ENCODE measurements at regions not wholly inside any gene's neighbourhood (a gene's known extent, or its start where the extent isn't known, plus 50 kb on each side); places are given as distances from the start of the nearest gene placed in this dataset.

DNA sequence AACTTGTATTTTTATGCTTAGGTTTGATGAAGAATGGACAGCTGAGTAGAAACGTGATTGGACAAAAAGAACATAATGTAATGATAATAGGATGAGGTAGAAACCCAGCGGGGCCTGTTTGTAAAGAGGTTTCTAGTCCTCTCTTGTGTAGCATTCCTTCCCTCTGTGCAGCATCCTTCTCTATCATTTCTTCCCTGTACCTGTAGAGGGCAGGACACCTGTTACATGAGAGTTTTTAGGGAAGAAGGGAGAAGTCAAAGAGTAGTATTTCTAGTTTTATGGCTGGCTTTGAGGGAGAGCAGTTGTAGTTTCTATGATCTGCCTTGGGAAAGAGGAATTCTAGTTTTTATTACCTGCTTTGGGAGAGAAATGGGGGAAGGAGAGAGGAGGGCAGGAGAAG is 162.1 kb upstream of the FST start:
- TF ChIP-seq EZH2 (IDR thresholded peaks at IDR 0.05; ENCODE audit: insufficient read depth, poor library complexity, severe bottlenecking), result no peak
- TF ChIP-seq EZH2phosphoT487 (IDR thresholded peaks at IDR 0.05; ENCODE audit: insufficient read depth, low read depth), result no peak

Measured in GM23248 (cell line).